GM20431 (cell line): ENCODE measurements at regions not wholly inside any gene's neighbourhood (a gene's known extent, or its start where the extent isn't known, plus 50 kb on each side); places are given as distances from the start of the nearest gene placed in this dataset.
"Not testable (repeated sequence)": the region's sequence is repeated elsewhere in the genome, so short reads cannot be mapped to it uniquely, and the experiment has no call there.

ENCODE experiments used
- in situ Hi-C: fragments of 300-500 bp; cut with MseI, MboI; formaldehyde crosslinking; loops from one replicate; pipeline ENCODE4 v1.15.0; 2020; ENCODE audit warnings: low sequenced_read_pairs; ENCODE audit not compliant: unreplicated experiment

- in situ Hi-C loops = no loop called here
These were observed 2023.5 kb upstream of the WWC1 start for GRCh38 chr5:166267907-166268306.

DNA sequence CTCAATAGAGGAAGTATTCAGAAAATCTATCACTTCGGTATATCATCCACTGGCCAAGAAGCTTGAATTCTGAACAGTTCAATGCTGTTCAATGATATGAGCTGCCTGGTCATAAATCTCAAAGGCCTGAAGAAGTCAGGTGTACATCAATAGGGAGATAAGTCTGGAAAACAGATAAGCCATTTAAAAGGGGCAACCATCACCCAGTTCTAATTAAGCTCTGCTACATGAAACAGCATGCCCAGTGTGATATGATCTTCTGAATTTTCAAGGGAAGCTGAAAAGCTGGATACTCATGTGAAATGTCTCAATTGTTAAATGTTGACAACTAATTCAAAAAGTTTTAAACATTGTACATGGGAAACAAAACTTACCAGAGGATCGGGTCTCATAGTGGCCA is 2020.7 kb upstream of the WWC1 start:
- in situ Hi-C loops = no loop called here

DNA sequence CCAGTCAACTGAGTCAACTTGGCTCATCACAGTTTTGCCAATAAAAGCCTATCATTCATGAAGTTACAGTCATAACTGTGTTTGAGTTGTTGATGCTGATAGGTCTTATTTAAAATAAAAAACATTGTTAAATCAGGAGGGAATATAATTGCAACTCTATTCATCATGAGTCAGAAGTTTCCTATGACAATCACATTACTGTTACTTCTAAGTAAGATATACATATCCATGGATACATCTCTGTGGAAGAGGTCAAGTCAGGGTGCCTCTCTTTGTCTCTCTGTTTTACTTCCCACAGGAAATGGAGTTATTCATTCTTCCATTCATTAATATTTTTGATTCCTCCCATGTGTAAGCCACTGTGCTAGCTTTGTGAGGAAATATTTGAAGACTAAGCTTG is 2015.4 kb upstream of the WWC1 start:
- in situ Hi-C loops = no loop called here

DNA sequence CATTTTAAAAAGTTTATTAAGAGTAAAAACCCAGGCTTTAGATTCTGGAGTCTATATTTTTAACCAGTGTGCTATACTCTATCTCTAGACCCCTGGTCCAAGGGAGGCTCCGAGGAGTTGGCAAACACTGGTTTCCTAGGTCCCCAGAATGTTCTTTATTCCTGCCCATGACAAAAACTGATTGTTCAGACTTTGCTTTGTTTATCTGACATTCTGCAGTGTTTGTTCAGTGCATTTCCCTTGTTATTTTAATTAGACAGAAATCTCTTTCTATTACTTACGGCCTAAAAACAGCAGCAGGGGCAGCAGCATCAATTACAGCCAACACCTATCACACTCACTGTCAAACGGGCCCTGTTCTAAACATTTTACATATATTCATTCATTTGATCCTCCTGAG is 2011.6 kb upstream of the WWC1 start:
- in situ Hi-C loops = no loop called here

DNA sequence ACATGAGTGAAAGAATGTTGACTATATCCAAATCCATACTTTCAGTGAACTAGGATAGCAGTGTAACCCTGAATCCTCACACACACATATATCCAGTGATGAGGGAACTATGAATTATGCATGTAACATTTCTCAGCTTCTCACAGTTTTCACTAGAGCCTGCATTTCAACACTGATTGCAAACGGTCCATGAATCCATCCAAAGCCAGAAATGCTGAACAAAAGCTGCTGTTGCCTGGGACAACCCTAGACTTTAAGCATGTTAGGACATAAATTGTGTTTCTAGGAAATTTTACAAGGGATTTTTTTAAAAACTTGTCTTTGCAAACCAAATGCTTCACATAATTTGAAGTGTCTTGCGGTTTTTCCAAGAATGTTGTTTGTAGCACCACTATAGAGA is 2010.0 kb upstream of the WWC1 start:
- in situ Hi-C loops = no loop called here

DNA sequence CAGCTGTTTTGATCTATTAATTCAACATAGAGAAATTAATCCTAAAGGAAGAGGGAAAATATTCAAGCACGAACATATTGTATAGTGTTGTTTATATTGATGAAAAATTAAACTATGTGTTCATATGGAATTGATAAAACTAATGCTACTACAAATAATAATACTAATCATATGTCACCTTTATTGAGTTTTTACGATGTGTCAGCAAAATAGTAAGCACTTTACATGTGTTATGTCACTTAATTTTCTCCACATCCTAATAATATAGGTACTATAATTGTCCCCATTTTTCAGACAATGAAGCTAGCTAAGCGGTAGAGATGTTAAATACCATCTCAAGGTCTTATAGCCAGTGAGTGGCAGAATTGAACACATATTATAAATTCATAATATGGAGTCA is 2008.5 kb upstream of the WWC1 start:
- in situ Hi-C loops = no loop called here

GRCh38 chr5:166285361-166285760 is 2006.1 kb upstream of the WWC1 start:
- in situ Hi-C loops = no loop called here

DNA sequence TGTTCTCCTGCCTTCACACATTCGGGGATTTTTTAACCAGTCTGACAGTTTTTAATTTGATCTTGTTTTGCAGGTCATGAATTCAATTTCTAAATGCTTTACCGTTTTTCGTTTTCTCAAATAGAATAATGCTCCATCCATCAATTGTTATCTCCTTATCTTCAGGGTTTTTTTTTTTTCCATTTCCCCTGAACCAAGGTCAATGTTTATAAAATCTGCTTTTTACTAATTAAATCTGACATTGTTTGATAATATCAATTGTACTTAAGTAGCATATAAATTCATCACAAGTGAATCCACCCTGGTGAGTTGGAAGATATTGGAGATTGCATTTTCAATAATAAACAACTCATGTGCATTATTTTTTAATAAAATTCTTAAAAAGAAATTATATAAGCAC is 2004.6 kb upstream of the WWC1 start:
- in situ Hi-C loops = no loop called here

- in situ Hi-C loops = no loop called here
These were observed 2003.6 kb upstream of the WWC1 start for GRCh38 chr5:166287866-166288265.

GRCh38 chr5:166291800-166292199 is 1999.6 kb upstream of the WWC1 start:
- in situ Hi-C loops = not testable (repeated sequence)

DNA sequence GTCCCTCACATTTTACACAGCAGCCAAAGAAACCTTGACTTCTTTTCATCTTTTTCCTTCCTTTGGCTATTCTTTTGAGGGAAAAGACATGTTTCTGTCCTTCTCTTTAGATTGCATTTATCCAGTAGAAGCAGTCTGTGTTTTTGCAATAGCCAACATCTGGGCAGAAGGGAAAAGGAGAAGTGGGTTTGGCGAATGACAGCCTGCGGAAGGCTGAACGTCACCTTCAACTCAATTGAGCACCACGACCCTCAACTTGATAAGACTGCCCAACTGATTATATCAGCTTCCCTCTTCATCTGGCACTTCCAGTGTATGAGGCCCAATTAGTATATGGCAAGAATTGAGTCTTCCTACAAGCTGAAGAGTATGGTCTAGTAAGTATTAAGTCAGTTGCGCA is 1997.6 kb upstream of the WWC1 start:
- in situ Hi-C loops = no loop called here

DNA sequence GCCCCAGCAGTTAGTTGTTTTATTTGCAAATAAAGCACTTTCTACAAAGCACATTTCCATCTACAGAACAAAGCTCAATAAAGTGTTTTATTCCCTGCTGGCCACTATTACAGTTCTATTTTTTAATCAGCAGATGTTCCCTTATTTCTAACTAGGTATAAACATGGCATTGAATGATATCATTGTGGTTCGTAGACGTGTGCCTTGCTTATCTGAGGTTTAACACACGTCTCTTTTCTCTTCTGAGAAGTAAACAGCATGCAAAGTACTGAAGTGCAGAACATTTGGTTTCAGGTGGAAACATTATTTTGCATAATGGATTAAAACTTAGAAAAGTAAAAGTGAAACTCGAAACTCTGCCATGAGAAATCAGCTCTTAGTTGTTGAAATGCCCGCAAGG is 1989.3 kb upstream of the WWC1 start:
- in situ Hi-C loops = no loop called here

- in situ Hi-C loops = no loop called here
These were observed 1974.0 kb upstream of the WWC1 start for GRCh38 chr5:166317425-166317824.

GRCh38 chr5:166320920-166321480 is 1970.4 kb upstream of the WWC1 start:
- in situ Hi-C loops = no loop called here

GRCh38 chr5:166324372-166324771 is 1967.1 kb upstream of the WWC1 start:
- in situ Hi-C loops = no loop called here

- in situ Hi-C loops = no loop called here
These were observed 1962.2 kb upstream of the WWC1 start for GRCh38 chr5:166329149-166329800.

DNA sequence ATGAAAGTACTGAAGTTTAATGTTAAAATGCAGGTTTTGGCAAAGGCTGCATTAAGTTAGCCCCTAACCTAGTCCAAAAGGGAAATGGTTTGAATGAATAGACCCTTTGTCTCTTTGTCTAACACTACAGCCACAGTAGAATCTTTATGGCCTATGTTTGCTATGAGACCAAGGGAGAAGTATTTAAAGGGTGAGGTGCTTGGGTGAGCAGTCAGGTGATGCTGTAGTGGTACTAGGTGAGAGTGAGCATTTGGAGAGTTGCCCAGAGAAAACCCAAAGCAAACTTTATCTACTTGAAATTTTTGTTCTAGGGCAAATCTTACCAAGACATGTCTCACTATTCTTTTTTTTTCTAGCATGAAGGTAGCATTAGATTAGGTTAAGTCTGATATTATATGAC is 1961.4 kb upstream of the WWC1 start:
- in situ Hi-C loops = no loop called here

DNA sequence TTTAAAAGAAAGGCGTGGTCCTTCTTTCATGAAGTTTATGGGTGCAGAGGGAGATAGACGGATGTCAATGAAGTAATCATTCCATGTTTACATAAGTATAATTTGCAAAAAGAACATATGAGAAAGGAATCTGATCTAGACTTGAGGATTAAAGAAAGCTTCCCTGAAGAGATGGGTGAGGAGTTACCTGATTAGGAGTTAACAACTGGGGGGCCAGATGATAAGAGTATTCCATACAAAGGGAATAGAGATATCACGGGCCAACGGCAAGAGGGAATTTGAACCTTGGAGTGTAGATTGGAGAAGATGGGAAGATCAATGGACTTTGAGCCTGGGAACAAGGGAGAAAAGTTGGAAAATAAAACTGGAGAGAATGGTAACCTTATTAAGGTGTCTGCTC is 1959.9 kb upstream of the WWC1 start:
- in situ Hi-C loops = no loop called here

GRCh38 chr5:166338801-166339200 is 1952.6 kb upstream of the WWC1 start:
- in situ Hi-C loops = no loop called here

GRCh38 chr5:166340039-166340438 is 1951.4 kb upstream of the WWC1 start:
- in situ Hi-C loops = no loop called here

DNA sequence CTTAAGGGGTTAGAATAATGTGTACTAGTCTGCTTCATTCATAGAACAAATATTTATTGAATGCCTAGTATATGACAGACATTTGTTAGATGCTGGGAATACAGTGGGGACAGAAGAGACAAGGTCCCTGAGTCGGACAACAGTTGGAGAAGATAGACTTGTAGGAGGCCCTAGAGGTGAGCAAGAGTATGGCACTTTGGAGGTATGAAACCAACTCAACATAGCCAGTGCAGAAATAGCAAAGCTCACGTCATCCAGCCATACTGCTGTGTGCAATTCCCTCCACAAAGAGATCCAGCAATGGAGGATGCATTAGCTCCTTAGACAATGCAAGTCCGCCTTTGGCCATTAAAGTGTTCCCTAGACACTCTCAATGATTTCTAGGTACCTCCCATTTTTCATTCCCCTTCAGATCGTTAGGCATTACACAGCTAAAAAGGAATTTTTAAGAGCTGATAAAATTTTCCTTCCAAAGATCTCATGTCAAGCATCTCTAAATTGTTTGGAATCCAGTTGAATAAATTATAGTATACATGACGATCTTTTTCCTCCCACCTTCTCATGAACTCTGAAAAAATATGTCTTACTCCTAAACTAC is 1949.6 kb upstream of the WWC1 start:
- in situ Hi-C loops = no loop called here

GRCh38 chr5:166342402-166342801 is 1949.0 kb upstream of the WWC1 start:
- in situ Hi-C loops = no loop called here
